Karpas-422 (cell line): ENCODE measurements at regions not wholly inside any gene's neighbourhood (a gene's known extent, or its start where the extent isn't known, plus 50 kb on each side); places are given as distances from the start of the nearest gene placed in this dataset.

ENCODE experiments used
- DNase-seq: peaks from one replicate; pipeline ENCODE4 v3.0.0-alpha.2; 2015
- H2AFZ ChIP-seq: fragments of 200-600 bp; sonication (generic); 2 replicates; pipeline ENCODE4 v1.6.1; 2014; ENCODE audit warnings: antibody characterized with exemption, low read length, mixed read lengths
- H3K27ac ChIP-seq: fragments of 200-600 bp; sonication (generic); 2 replicates; pipeline ENCODE4 v1.5.1; 2014; ENCODE audit warnings: mild to moderate bottlenecking, low read length, moderate library complexity
- H3K27me3 ChIP-seq: fragments of 200-600 bp; sonication (generic); 2 replicates; pipeline ENCODE4 v1.6.1; 2014; ENCODE audit warnings: low read length, mixed read lengths
- H3K36me3 ChIP-seq: fragments of 200-600 bp; sonication (generic); 2 replicates; pipeline ENCODE4 v1.6.1; 2014; ENCODE audit warnings: low read length, mixed read lengths; ENCODE audit not compliant: insufficient read depth
- H3K4me1 ChIP-seq: fragments of 200-600 bp; sonication (generic); 2 replicates; pipeline ENCODE4 v1.6.1; 2014; ENCODE audit warnings: mild to moderate bottlenecking, low read length, mixed read lengths
- H3K4me2 ChIP-seq: fragments of 200-600 bp; sonication (generic); 2 replicates; pipeline ENCODE4 v1.6.1; 2014; ENCODE audit warnings: low read length, low read depth, mild to moderate bottlenecking; ENCODE audit not compliant: poor library complexity, severe bottlenecking
- H3K4me3 ChIP-seq: fragments of 200-600 bp; sonication (generic); 2 replicates; pipeline ENCODE4 v1.5.1; 2014; ENCODE audit warnings: mild to moderate bottlenecking, antibody characterized with exemption, low read length, mixed read lengths
- H3K79me2 ChIP-seq: fragments of 200-600 bp; sonication (generic); 2 replicates; pipeline ENCODE4 v1.6.1; 2014; ENCODE audit warnings: mild to moderate bottlenecking, low read length, mixed read lengths
- H3K9ac ChIP-seq: fragments of 200-600 bp; sonication (generic); 2 replicates; pipeline ENCODE4 v1.6.0; 2014; ENCODE audit warnings: low read length
- H3K9me2 ChIP-seq: fragments of 200-600 bp; sonication (generic), shearing (Covaris generic); replicated peaks from 2 replicates; pipeline ENCODE4 v1.6.0; 2014; ENCODE audit warnings: mild to moderate bottlenecking, low read length, moderate library complexity; ENCODE audit not compliant: insufficient read depth
- H3K9me3 ChIP-seq: fragments of 300-700, 200-600 bp; sonication (generic); 2 replicates; pipeline ENCODE4 v1.6.1; 2014; ENCODE audit warnings: low read length, mixed read lengths
- H4K20me1 ChIP-seq: fragments of 200-600 bp; sonication (generic); 2 replicates; pipeline ENCODE4 v1.6.1; 2014; ENCODE audit warnings: mild to moderate bottlenecking, antibody characterized with exemption, low read length, low read depth; ENCODE audit not compliant: insufficient read depth

DNA sequence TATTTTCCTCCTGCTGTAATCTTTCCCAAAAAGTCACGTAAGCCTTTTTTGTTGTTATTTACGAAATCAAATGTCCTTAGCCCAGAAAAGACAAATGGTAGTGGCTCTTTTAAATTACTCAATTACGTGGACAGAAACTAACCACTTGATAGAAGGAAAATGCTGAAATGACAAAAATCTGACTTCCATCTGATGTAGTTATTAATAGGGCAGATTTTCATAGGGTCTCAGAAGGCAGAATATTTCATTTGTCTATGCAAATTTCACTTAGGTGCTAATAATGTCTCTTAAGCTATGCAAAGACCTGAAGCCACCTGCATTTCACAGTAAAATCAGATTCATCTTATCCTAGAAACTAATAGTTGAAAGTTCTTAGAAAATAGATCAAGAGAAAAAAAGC, 295.7 kb downstream of the TMA16 start:
- no peak overlapping the region for H3K9ac ChIP-seq
- H3K36me3 ChIP-seq = no peaks in the 10 kb centered on the region
- no peak overlapping the region for H3K4me2 ChIP-seq
- no peaks in the 10 kb centered on the region for H3K9me2 ChIP-seq
- no peak overlapping the region for H3K4me3 ChIP-seq
- no peaks in the 10 kb centered on the region for H3K9me3 ChIP-seq
- H2AFZ ChIP-seq = no peak overlapping the region
- no peaks in the 10 kb centered on the region for H4K20me1 ChIP-seq
- H3K4me1 ChIP-seq = peaks cover 13% of the 10 kb centered on the region
- no peaks in the 10 kb centered on the region for H3K27me3 ChIP-seq
- H3K79me2 ChIP-seq = no peaks in the 10 kb centered on the region
- peak; percentile 72 for DNase-seq
- no peak overlapping the region for H3K27ac ChIP-seq

DNA sequence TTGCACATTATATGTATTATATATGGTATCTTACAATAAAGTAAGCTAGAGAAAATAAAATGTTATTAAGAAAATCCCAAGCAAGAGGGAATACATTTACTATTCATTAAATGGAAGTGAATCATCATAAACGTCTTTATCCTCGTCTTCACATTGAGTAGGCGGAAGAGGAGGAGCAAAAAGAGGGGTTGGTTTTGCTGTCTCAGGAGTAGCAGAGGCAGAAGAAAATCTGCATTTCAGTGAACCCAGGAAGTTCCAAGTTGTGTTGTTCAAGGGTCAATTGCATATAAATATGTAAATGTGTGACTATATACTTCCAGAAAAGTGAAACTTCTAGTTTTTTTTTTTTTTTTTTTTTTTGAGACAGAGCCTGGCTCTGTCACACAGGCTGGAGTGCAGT, 301.4 kb downstream of the TMA16 start:
- Histone ChIP-seq H3K27me3 (no peaks in the 10 kb centered on the region), H3K4me1 (0 out of 2 replicates have a peak, but pooled peaks cover 2% of the 10 kb centered on the region), H3K9me2 (no peaks in the 10 kb centered on the region), H3K27ac (no peak overlapping the region), H3K4me3 (no peak overlapping the region), H4K20me1 (no peaks in the 10 kb centered on the region), H3K4me2 (no peak overlapping the region), H2AFZ (no peak overlapping the region), H3K9ac (no peak overlapping the region), H3K9me3 (no peaks in the 10 kb centered on the region), H3K79me2 (no peaks in the 10 kb centered on the region), H3K36me3 (no peaks in the 10 kb centered on the region)
- no peak for DNase-seq

DNA sequence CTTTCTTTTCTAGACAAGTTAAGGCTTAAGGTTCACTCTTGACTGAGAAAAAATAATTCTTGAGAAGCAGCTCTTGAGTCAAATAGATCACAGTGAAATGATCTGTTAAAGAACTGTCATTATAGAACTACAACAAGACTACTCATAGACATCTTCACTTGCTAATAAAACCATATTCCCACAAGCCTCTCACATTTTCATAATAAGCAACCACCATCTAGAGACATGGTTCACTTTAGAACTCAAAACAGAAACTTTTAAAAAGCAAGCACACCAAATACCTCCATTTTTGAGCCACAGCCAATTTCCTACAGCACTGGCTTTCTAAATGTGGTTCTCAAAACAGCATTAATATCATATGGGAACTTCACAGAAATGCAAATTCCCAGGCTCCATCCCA, 309.5 kb downstream of the TMA16 start:
- Histone ChIP-seq H4K20me1 (no peaks in the 10 kb centered on the region), H3K9me3 (no peaks in the 10 kb centered on the region), H2AFZ (no peak overlapping the region), H3K27ac (no peak overlapping the region), H3K79me2 (no peaks in the 10 kb centered on the region), H3K4me1 (no peaks in the 10 kb centered on the region), H3K4me3 (no peak overlapping the region), H3K9ac (no peak overlapping the region), H3K27me3 (no peaks in the 10 kb centered on the region), H3K4me2 (no peak overlapping the region), H3K9me2 (no peaks in the 10 kb centered on the region), H3K36me3 (no peaks in the 10 kb centered on the region)
- no peak for DNase-seq

DNA sequence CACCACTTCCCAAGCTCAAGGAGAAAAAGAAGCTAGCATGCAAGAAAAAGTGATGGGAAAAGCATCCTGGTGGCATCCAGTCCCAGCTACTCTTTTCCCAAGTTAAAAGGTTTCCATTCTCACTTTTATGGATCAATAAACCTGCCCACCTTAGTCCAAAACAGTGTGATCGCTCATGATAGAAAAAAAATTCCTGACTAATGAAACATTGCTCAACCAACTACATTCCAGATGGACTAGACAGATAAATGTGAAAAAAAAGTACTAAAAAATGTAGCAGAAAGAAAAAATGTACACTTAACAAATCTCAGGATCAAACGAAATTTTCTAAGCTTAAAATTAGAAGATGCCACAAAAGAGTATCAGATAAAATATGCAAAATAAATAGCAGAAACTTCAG, 312.2 kb downstream of the TMA16 start:
- Histone ChIP-seq H3K36me3 (no peaks in the 10 kb centered on the region), H3K4me2 (no peak overlapping the region), H3K4me1 (no peaks in the 10 kb centered on the region), H3K9me3 (no peaks in the 10 kb centered on the region), H3K27me3 (0 out of 2 replicates have a peak, but pooled peaks cover 2% of the 10 kb centered on the region), H4K20me1 (no peaks in the 10 kb centered on the region), H3K27ac (no peak overlapping the region), H3K9me2 (no peaks in the 10 kb centered on the region), H3K79me2 (no peaks in the 10 kb centered on the region), H2AFZ (no peak overlapping the region), H3K9ac (no peak overlapping the region), H3K4me3 (no peak overlapping the region)
- no peak for DNase-seq

- H3K4me1 ChIP-seq = no peaks in the 10 kb centered on the region
- H2AFZ ChIP-seq = no peak overlapping the region
- no peaks in the 10 kb centered on the region for H3K79me2 ChIP-seq
- DNase-seq = no peak
- H3K27me3 ChIP-seq = 0 out of 2 replicates have a peak, but pooled peaks cover 2% of the 10 kb centered on the region
- no peak overlapping the region for H3K9ac ChIP-seq
- no peak overlapping the region for H3K27ac ChIP-seq
- H3K4me2 ChIP-seq = no peak overlapping the region
- H3K9me3 ChIP-seq = no peaks in the 10 kb centered on the region
- no peaks in the 10 kb centered on the region for H3K36me3 ChIP-seq
- H3K4me3 ChIP-seq = no peak overlapping the region
- no peaks in the 10 kb centered on the region for H3K9me2 ChIP-seq
- no peaks in the 10 kb centered on the region for H4K20me1 ChIP-seq
These were observed 313.5 kb downstream of the TMA16 start for GRCh38 chr4:163808011-163808410.

- no peaks in the 10 kb centered on the region for H3K36me3 ChIP-seq
- no peak overlapping the region for H2AFZ ChIP-seq
- H3K27ac ChIP-seq = no peak overlapping the region
- no peak overlapping the region for H3K4me2 ChIP-seq
- no peaks in the 10 kb centered on the region for H4K20me1 ChIP-seq
- no peak overlapping the region for H3K4me3 ChIP-seq
- H3K4me1 ChIP-seq = peaks cover 8% of the 10 kb centered on the region
- H3K79me2 ChIP-seq = no peaks in the 10 kb centered on the region
- no peak overlapping the region for H3K9ac ChIP-seq
- H3K27me3 ChIP-seq = 0 out of 2 replicates have a peak, but pooled peaks cover 2% of the 10 kb centered on the region
- no peaks in the 10 kb centered on the region for H3K9me3 ChIP-seq
- DNase-seq = no peak
- H3K9me2 ChIP-seq = no peaks in the 10 kb centered on the region
These were observed 316.3 kb downstream of the TMA16 start for GRCh38 chr4:163810755-163811154.

GRCh38 chr4:163815776-163816175, 321.3 kb downstream of the TMA16 start:
- no peaks in the 10 kb centered on the region for H3K36me3 ChIP-seq
- H3K4me1 ChIP-seq = peaks cover 12% of the 10 kb centered on the region
- H3K4me2 ChIP-seq = no peak overlapping the region
- no peaks in the 10 kb centered on the region for H3K9me2 ChIP-seq
- H2AFZ ChIP-seq = no peak overlapping the region
- 0 out of 2 replicates have a peak, but pooled peaks cover 2% of the 10 kb centered on the region for H3K27me3 ChIP-seq
- H4K20me1 ChIP-seq = no peaks in the 10 kb centered on the region
- H3K9ac ChIP-seq = no peak overlapping the region
- no peaks in the 10 kb centered on the region for H3K9me3 ChIP-seq
- H3K4me3 ChIP-seq = no peak overlapping the region
- H3K27ac ChIP-seq = no peak overlapping the region
- peak; percentile 50 for DNase-seq
- no peaks in the 10 kb centered on the region for H3K79me2 ChIP-seq

DNA sequence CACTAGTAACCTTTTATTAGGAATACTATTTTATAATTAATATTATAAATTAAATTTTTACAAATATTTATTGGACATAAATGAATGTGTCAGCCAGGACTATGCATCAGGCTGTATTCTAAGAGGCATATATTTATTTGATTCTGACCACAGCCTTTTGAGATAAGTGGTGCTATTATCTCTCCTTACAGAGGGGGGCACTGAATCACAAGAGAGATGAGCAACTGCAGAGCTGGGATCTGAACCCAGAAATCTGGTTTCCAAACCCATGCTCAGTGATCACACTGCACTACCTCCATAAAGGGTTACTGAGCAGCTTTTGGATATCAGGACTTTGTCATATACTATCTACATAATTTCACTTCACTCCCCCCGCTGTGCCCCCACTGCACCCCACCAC, 322.0 kb downstream of the TMA16 start:
- Histone ChIP-seq H2AFZ (no peak overlapping the region), H3K4me1 (peaks cover 12% of the 10 kb centered on the region), H3K9me3 (no peaks in the 10 kb centered on the region), H3K79me2 (no peaks in the 10 kb centered on the region), H3K27me3 (no peaks in the 10 kb centered on the region), H3K36me3 (no peaks in the 10 kb centered on the region), H3K27ac (no peak overlapping the region), H3K4me2 (no peak overlapping the region), H4K20me1 (no peaks in the 10 kb centered on the region), H3K9me2 (no peaks in the 10 kb centered on the region), H3K9ac (no peak overlapping the region), H3K4me3 (no peak overlapping the region)
- peak; percentile 65 for DNase-seq

GRCh38 chr4:163818673-163819072, 324.2 kb downstream of the TMA16 start:
- Histone ChIP-seq H3K9me3 (no peaks in the 10 kb centered on the region), H3K4me2 (no peak overlapping the region), H3K36me3 (no peaks in the 10 kb centered on the region), H3K9me2 (no peaks in the 10 kb centered on the region), H2AFZ (no peak overlapping the region), H3K4me3 (no peak overlapping the region), H3K27ac (no peak overlapping the region), H3K27me3 (no peaks in the 10 kb centered on the region), H4K20me1 (no peaks in the 10 kb centered on the region), H3K79me2 (no peaks in the 10 kb centered on the region), H3K9ac (no peak overlapping the region), H3K4me1 (peaks cover 12% of the 10 kb centered on the region)
- DNase-seq = no peak
